Stimulated activated CD8-positive, alpha-beta memory T cell treated with anti-CD3 and anti-CD28 coated beads, Interleukin-7, amount 100 ng/mL, for 4 hours (primary cell): ENCODE measurements at regions not wholly inside any gene's neighbourhood (a gene's known extent, or its start where the extent isn't known, plus 50 kb on each side); places are given as distances from the start of the nearest gene placed in this dataset.

Experiments
- DNase-seq, 2 donors: peaks; one replicate each; pipeline ENCODE4 v3.0.0-alpha.2; 2020; ENCODE audit warnings: low read depth in 2 of 2

GRCh38 chr2:2930841-2931240, 446.8 kb downstream of the EIPR1 start:
- no peak for DNase-seq

DNA sequence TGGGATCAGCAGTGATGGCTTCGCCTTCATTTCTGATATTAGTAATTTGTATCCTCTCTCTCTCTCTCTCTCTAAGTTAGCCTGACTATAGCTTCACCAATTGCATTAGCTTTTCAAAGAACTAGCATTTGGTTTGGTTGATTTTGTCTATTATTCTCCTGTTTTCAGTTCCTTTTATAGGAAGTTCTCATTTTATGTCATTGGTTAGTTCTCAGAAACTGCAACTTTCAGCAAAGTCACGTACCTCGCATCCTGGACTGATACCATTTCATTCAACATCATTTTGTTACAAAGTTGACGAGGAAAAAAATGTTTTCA, 450.8 kb downstream of the EIPR1 start:
- DNase-seq = no peak

DNA sequence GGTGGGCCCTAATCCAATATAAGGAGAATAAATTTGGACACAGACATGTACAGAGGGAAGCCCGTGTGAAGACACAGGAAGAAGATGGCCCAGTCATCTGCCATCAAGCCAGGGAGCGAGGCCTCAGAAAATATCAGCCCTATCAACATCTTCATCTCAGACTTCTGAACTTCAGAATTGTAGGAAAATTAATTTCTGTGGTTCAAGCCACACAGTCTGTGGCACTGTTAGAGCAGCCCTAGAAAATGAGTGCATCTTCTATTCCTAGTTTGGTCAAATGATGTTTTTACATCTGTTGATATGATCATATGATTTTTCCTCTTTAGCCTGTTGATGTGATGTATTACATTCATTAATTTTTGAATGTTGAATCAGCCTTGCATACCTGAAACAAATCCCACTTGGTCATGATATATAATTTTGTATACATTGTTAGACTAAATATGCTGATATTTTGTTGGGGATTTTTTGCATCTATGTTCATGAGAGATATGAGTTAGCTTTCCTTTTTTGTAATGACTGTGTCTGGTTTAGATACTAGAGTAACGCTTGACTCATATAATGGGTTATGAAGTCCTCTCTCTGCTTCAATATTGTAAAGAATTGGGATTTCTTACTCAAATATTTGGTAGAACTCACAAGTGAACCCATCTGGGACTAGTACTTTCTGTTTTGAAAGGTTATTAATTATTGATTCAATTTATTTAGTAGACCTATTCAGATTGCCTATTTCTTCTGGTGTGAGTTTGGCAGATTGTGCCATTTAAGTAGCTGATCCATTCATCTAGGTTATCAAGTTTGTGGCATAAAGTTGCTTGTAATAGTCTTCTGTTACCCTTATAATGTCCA, 451.4 kb downstream of the EIPR1 start:
- no peak for DNase-seq

DNA sequence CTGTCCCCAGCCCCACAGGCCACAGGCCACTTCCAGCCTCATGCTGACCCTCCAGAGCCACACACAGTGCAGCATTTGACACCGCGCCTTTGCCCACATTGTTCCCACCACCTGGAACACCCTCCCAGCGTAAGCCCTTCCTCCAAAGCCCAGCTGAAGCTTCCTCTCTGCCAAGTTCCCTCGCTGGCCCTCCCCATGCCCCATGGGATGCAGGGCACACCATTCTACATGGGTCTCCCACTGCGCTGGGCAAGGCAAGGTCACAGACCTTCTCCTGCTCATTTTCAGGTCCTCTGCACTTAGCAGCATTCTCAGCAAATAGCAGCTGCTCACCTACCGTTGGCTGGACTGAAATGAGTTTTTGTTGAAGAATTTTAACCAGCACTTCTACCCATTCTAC, 455.5 kb downstream of the EIPR1 start:
- no peak for DNase-seq

GRCh38 chr2:2921011-2921720, 456.5 kb downstream of the EIPR1 start:
- DNase-seq = no peak

DNA sequence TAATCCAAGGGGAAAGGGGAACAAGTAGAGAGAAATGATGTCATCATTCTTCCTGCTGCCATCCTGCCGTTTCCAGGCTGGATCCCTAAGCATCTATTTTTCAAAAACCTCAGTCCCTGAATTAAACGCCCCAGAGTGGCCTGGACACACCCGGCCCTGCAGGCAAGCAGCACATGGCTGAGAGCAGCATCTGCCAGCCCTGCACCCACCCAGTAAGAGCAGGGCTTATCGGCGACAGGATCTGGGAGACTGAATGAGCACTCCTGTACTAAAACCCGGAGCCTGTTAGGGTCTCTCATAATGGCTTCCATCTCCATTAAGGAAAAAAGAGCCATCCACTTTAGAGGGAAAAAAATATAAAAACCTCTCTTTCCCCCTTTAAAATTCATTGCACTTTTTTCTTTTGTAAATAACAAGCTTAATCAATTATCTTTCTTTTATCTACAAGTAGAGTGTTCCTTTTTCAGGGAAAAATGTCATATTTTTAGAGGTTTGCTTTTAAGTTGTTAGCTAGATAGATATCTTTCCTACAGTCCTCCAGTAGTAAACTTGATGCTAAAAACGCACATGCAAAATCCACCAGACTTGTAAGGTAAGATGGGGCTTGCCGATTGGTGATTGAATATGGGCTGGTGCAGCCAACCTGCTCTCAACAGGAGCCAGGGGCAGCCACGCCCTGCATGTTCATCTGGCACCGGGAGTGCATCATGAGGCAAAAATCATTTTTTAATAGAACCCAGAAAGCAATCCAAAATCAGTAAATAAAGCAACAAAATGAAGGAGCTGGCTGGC, 457.8 kb downstream of the EIPR1 start:
- DNase-seq = no peak

- DNase-seq = no peak
These were observed 458.6 kb downstream of the EIPR1 start for GRCh38 chr2:2919026-2919425.

GRCh38 chr2:2916621-2917020, 461.0 kb downstream of the EIPR1 start:
- no peak for DNase-seq

- no peak for DNase-seq
These were observed 463.4 kb downstream of the EIPR1 start for GRCh38 chr2:2914252-2914651.

DNA sequence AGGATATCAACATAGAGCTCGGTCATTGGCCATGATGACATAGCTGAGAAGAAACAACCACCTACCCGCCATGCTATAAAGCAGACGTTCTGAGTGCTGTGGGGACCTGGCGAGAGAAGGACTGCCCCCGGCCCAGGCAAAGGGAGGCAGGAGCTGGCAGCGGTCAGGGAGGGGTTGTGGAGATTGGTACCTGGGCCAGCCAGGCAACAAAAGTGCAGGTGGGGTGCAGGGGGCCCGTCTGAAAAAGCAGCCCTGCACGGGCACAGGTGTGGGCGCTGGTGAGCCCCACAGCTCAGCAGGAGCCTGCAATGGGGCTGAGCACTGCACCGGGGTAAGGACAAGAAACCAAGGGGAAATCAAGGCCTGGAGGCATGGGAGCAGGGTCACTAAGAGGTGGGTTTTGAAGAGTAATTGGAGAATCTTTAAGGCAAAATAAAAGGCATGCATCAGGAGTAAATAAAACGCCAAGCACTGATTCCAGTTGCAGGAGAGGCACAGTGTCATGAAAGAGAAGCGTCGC, 464.0 kb downstream of the EIPR1 start:
- DNase-seq = no peak

DNA sequence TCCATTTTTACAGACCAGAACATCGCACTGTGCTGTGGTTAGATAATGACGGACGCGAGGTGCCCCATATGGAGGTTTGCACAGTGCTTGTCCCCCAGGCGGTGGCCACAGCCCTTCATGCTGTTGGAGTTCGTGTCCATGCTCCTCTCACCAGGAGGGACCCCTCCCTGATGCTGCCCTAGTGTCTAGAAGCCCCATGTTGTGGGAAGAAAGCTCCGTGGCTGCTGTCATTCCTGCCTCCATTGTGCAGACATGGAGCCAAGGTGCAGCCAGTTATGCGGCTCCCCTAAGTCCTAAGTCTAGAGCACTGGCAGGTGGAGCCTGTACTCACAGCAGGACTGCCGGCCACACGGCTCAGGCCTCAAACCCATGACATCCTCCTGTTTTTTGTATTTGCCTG, 464.9 kb downstream of the EIPR1 start:
- DNase-seq = no peak

- DNase-seq = no peak
These were observed 465.3 kb downstream of the EIPR1 start for GRCh38 chr2:2912293-2912692.

DNA sequence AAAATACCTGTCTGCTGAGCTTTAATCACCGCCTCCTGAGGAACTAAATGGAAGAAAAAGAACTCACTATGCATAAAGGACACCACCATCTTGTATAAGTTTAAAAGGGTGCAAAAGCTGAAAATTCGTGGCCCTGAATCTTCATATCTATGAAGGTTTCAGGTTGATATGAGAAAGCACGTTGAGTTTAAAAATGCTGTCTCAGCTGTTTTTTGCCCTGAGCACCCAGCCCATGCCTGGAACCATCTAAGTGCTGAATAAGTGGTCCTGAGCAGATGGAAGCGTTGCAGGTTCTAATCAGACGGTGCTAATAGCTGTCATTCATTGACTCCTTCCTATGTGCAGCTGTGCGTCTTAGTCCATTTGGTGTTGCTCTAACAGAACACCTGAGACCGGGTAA, 467.4 kb downstream of the EIPR1 start:
- no peak for DNase-seq

GRCh38 chr2:2909086-2910035, 468.3 kb downstream of the EIPR1 start:
- DNase-seq = no peak

DNA sequence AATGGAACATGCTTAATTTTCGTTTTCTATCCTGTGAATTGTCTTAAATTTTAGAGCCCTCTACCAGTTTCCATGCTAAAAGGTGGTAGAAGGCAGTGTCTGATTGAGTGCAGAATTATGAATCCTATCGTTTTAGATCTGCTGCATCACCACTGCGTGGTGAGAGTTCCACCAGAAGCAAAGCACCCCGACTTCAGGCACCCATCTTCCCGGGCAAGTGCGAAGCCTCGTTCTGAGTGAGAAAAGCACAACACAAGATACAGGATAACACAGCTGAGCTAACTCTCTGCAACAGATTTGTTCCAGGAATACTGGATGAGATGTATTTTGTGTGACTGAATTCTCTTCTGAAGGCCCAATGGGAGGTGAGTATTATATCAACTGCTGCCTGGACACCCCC, 471.5 kb downstream of the EIPR1 start:
- no peak for DNase-seq

DNA sequence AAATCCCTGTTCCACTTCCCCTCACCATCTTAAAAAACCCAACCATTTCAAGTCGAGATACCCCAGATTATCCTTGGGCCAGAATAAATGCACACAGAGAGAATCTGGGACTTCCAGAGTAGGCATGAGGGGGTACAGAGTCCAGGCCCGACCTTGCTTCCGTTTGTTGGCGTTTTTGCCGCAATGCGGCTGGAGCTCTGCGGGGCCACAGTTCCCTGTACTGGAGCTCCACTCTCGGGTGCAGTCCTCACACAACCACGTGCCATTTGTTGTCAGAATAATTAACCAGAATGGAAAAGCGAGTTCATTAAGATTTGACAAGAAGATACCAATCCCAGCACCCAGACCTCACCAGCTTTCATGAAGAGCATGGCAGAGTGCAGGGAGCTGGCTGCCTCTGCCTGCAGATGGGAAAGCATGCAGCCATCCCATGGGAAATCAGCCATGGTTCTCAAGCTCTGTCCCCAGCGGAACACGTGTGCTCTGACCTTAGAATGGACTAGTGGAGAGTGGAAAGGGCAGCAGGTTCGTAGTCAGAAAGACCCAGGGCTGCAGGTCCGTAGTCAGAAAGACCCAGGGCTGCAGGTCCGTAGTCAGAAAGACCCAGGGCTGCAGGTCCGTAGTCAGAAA, 472.8 kb downstream of the EIPR1 start:
- DNase-seq = no peak

- no peak for DNase-seq
These were observed 474.9 kb downstream of the EIPR1 start for GRCh38 chr2:2902547-2903281.

GRCh38 chr2:2901384-2902345, 476.0 kb downstream of the EIPR1 start:
- DNase-seq = no peak

DNA sequence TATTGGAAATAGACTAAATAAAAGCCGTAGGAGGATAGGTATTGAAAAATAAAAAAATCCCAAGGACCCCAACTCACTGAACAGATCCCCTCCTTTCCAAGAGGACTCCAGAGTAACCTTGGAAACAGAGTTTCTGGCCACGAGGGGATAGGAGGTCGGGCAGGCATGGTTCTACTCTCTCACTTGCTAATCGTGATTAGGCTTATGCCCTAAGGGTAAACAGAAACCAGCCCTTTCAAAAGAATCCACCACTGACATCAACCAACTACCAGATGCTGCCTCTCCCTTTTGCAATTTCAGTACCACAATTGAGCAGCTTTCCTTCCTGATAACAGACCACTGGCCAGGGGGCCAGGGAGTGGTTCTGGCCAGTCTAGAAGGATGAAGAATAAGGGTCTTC, 477.8 kb downstream of the EIPR1 start:
- no peak for DNase-seq
